LNCAP (cell line): ENCODE measurements at regions not wholly inside any gene's neighbourhood (a gene's known extent, or its start where the extent isn't known, plus 50 kb on each side); places are given as distances from the start of the nearest gene placed in this dataset.
A peak's percentile ranks its signal among the peaks of the same experiment; 100 is the strongest.

Source experiments
- CTCF ChIP-seq: fragments of 450-650 bp; IDR thresholded peaks from 2 replicates; pipeline ENCODE4 v1.5.1; 2017; ENCODE audit warnings: mild to moderate bottlenecking

- no peak for TF ChIP-seq CTCF
Observed at GRCh38 chr1:244974106-244974505, 109.8 kb upstream of the HNRNPU start.

GRCh38 chr1:244971552-244972216, 107.3 kb upstream of the HNRNPU start:
- no peak for TF ChIP-seq CTCF

- TF ChIP-seq CTCF: peak; percentile 73
Observed at GRCh38 chr1:244970744-244971551, 106.6 kb upstream of the HNRNPU start.

- TF ChIP-seq CTCF: no peak
Observed at GRCh38 chr1:244970236-244970743, 105.9 kb upstream of the HNRNPU start.

GRCh38 chr1:244969355-244970235, 105.3 kb upstream of the HNRNPU start:
- TF ChIP-seq CTCF: no peak

- no peak for TF ChIP-seq CTCF
Observed at GRCh38 chr1:244968881-244969280, 104.5 kb upstream of the HNRNPU start.

GRCh38 chr1:244968471-244968871, 104.1 kb upstream of the HNRNPU start:
- TF ChIP-seq CTCF: no peak
